ENCODE measurements at regions not wholly inside any gene's neighbourhood (a gene's known extent, or its start where the extent isn't known, plus 50 kb on each side); places are given as distances from the start of the nearest gene placed in this dataset.
"Not testable (repeated sequence)": the region's sequence is repeated elsewhere in the genome, so short reads cannot be mapped to it uniquely, and the experiment has no call there.

DNA sequence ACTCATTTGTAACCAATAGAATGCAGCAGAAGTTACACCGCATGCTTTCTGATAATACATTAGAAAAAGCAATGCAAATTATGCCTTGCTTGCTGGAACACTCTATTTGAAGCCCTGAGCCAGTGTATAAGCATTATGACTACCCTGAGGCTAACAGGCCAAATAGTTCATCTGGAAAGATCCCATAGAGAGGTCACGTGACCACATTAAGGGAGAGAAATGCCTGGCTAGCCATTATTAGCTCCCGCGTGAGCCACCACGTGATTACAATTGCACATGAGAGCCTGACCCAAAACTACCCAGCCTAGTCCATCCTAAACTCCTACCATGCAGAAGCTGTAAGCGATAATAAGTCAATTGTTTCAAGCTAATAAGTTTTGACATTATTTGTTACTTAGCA lies 472.9 kb upstream of the GALNTL6 start:
- no peak for TF ChIP-seq CTCF (IDR thresholded peaks at IDR 0.05)
- no peaks in the 10 kb centered on the region for H3K36me3 Mint-ChIP-seq (ENCODE audit: low read depth)
- no peaks in the 10 kb centered on the region for H3K4me1 Mint-ChIP-seq (ENCODE audit: low read depth)
- no peak for DNase-seq
- no peak overlapping the region for H3K4me3 Mint-ChIP-seq
- peaks cover 18% of the 10 kb centered on the region for H3K9me3 Mint-ChIP-seq
- H3K27ac Mint-ChIP-seq: no peak overlapping the region
- H3K27me3 Mint-ChIP-seq (ENCODE audit: insufficient read depth): no peaks in the 10 kb centered on the region

DNA sequence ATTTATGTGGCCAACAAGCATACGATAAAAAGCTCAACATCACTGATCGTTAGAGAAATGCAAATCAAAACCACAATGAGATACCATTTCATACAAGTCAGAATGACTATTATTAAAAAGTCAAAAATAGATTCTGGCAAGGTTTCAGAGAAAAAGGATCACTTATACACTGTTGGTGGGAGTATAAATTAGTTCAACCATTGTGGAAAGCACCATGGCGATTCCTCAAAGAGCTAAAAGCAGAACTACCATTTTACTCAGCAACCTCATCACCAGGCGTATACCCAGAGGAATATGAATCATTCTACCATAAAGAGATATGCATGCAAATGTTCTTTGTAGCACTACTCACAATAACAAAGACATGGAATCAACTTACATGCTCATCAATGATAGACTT lies 478.7 kb upstream of the GALNTL6 start:
- no peaks in the 10 kb centered on the region for H3K27me3 Mint-ChIP-seq (ENCODE audit: insufficient read depth)
- peaks cover 48% of the 10 kb centered on the region for H3K9me3 Mint-ChIP-seq
- no peak overlapping the region for H3K27ac Mint-ChIP-seq
- no peak for TF ChIP-seq CTCF (IDR thresholded peaks at IDR 0.05)
- DNase-seq: no peak
- no peaks in the 10 kb centered on the region for H3K4me1 Mint-ChIP-seq (ENCODE audit: low read depth)
- H3K36me3 Mint-ChIP-seq (ENCODE audit: low read depth): no peaks in the 10 kb centered on the region
- no peak overlapping the region for H3K4me3 Mint-ChIP-seq

GRCh38 chr4:171308661-171309060 lies 504.5 kb upstream of the GALNTL6 start:
- Mint-ChIP-seq H3K9me3 (peaks cover 48% of the 10 kb centered on the region), H3K27me3 (ENCODE audit: insufficient read depth) (no peaks in the 10 kb centered on the region), H3K4me3 (no peak overlapping the region), H3K4me1 (ENCODE audit: low read depth) (no peaks in the 10 kb centered on the region), H3K36me3 (ENCODE audit: low read depth) (no peaks in the 10 kb centered on the region), H3K27ac (no peak overlapping the region)
- no peak for DNase-seq
- TF ChIP-seq CTCF (IDR thresholded peaks at IDR 0.05): no peak

GRCh38 chr4:171298048-171298718 lies 515.0 kb upstream of the GALNTL6 start:
- H3K9me3 Mint-ChIP-seq: peaks cover 31% of the 10 kb centered on the region
- not testable (repeated sequence) for H3K27ac Mint-ChIP-seq; H3K4me1 Mint-ChIP-seq (ENCODE audit: low read depth); H3K27me3 Mint-ChIP-seq (ENCODE audit: insufficient read depth); DNase-seq; H3K4me3 Mint-ChIP-seq; H3K36me3 Mint-ChIP-seq (ENCODE audit: low read depth)

- Mint-ChIP-seq H3K9me3 (peaks cover 24% of the 10 kb centered on the region), H3K27me3 (ENCODE audit: insufficient read depth) (no peaks in the 10 kb centered on the region), H3K4me3 (no peak overlapping the region), H3K27ac (no peak overlapping the region), H3K4me1 (ENCODE audit: low read depth) (no peaks in the 10 kb centered on the region), H3K36me3 (ENCODE audit: low read depth) (no peaks in the 10 kb centered on the region)
- no peak for TF ChIP-seq CTCF (IDR thresholded peaks at IDR 0.05)
- DNase-seq: no peak
Observed at GRCh38 chr4:171288816-171289432, 524.3 kb upstream of the GALNTL6 start.

- H3K4me1 Mint-ChIP-seq (ENCODE audit: low read depth): no peaks in the 10 kb centered on the region
- no peak for TF ChIP-seq CTCF (IDR thresholded peaks at IDR 0.05)
- no peak overlapping the region for H3K27ac Mint-ChIP-seq
- H3K27me3 Mint-ChIP-seq (ENCODE audit: insufficient read depth): no peaks in the 10 kb centered on the region
- H3K9me3 Mint-ChIP-seq: peaks cover 36% of the 10 kb centered on the region
- DNase-seq: no peak
- no peaks in the 10 kb centered on the region for H3K36me3 Mint-ChIP-seq (ENCODE audit: low read depth)
- no peak overlapping the region for H3K4me3 Mint-ChIP-seq
Observed at GRCh38 chr4:171281359-171281758, 531.8 kb upstream of the GALNTL6 start.

All from HFFc6 (cell line).